Inferior parietal cortex (tissue), 1 donor: ENCODE measurements at regions not wholly inside any gene's neighbourhood (a gene's known extent, or its start where the extent isn't known, plus 50 kb on each side); places are given as distances from the start of the nearest gene placed in this dataset.
"Not testable (repeated sequence)": the region's sequence is repeated elsewhere in the genome, so short reads cannot be mapped to it uniquely, and the experiment has no call there.

Source experiments
- DNase-seq: peaks from one replicate; pipeline ENCODE4 v3.0.0-alpha.2; 2016; ENCODE audit errors: extremely low spot score

DNA sequence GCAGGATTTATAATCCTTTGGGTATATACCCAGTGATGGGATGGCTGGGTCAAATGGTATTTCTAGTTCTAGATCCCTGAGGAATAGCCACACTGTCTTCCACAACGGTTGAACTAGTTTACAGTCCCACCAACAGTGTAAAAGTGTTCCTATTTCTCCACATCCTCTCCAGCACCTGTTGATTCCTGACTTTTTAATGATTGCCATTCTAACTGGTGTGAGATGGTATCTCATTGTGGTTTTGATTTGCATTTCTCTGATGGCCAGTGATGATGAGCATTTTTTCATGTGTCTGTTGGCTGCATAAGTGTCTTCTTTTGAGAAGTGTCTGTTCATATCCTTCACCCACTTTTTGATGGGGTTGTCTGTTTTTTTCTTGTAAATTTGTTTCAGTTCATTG, 82.8 kb upstream of the AMOT start:
- DNase-seq: not testable (repeated sequence)

DNA sequence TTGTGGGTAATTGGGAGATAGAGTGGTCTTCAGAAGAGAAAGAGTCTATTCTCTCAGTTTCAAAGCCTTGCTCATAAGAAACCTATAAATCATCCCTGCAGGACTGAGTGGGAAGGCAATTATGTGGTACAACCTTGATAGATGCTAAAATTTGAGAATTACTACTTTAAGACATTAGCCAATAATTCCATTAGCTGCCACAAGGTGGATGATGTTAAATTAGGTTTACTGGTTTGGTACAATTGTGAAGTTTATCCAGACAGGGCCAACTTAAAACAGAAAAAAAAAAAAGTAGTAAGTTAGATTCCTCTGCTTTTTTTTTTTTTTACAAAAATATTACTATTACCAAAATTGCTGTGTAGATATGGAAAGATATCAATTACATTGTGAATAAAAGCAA, 73.2 kb upstream of the AMOT start:
- DNase-seq: no peak

GRCh38 chrX:112910418-112910817, 69.8 kb upstream of the AMOT start:
- DNase-seq: no peak

DNA sequence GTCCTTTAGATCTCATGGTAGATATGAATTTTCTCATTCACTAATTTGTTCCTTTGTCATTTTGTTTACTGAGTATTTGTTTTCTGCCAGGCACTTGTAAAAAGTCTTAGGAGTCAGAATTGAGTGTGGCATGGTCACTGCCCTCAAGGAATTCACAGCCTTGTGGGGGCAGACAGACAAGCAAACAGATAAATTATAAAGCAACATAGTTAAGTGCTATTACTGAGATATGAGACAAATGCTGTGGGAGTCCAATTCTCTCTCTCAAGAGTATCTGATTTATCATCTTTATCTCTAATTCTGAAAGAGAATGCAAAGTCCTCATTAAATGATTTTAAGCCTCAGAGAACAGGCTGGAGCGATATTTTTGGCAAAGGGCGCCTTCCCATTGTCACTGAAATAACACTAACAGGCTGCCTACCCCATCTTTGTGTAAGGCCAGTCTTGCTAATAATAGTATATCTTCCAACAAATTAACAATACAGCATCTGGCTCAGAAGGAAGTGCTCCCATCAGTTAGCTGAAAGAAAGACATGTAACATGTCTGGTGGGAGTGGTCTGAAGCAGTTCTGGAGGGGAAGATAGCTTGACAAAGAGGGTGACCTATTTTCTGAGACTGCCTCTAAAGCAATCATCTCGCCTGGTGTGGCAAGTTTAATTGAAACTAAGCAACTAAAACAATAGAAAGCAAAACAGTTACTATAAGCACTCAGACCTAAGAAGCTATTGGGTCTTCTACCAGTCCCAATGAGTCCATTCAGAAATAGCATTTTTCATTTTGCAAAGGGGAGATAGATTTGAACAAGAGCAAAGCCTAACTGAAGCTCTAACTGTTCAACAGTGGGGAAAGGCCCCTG, 61.5 kb upstream of the AMOT start:
- DNase-seq: no peak

DNA sequence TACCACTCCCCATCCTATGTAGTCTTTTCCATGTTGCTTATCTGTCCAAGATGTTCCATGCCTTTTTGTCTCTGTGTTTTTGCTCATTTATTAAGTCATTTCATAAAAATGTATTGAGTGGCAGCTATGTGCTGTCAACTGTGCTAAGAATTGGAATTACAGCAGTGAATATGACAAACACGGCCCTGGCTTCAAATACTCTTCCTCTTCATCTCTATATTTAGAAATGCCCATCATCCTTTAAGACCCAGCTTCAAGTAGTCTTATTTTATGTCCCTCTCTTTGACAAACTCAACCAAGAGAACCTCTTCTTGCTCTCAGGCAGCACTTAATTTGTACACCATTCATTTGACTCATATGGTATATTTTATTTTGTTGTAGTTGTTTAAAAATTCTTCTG, 55.4 kb upstream of the AMOT start:
- DNase-seq: no peak
